GM23338 (cell line): ENCODE measurements at regions not wholly inside any gene's neighbourhood (a gene's known extent, or its start where the extent isn't known, plus 50 kb on each side); places are given as distances from the start of the nearest gene placed in this dataset.

Experiments used
- EZH2 ChIP-seq: fragments of 200-600 bp; sonication (generic); IDR thresholded peaks from one replicate; pipeline ENCODE4 v1.8.0; 2017; ENCODE audit warnings: antibody characterized with exemption, mild to moderate bottlenecking, low read depth; ENCODE audit not compliant: unreplicated experiment
- EZH2phosphoT487 ChIP-seq: fragments of 200-600 bp; sonication (generic); IDR thresholded peaks from one replicate; pipeline ENCODE4 v1.8.1; 2018; ENCODE audit warnings: antibody characterized with exemption; ENCODE audit not compliant: unreplicated experiment
- POLR2AphosphoS5 ChIP-seq: IDR thresholded peaks from 2 replicates; pipeline ENCODE4 v1.6.1; 2016; ENCODE audit warnings: antibody characterized with exemption, low read depth
- ZNF114 ChIP-seq: fragments of 250-450 bp; sonication (Bioruptor Pico); IDR thresholded peaks from 2 replicates; pipeline ENCODE4 v1.5.0; 2020; ENCODE audit warnings: mild to moderate bottlenecking, moderate library complexity
- TF ChIP-seq, protein P1 (sequence below), 2 experiments: fragments of 200-600 bp in 1 of 2; sonication (generic) in 1 of 2; conservative IDR thresholded peaks; 2 replicates each; pipeline versions ENCODE4 v1.5.1 to v1.6.1; 2016 to 2017; ENCODE audit warnings: antibody characterized with exemption in 2 of 2, low read depth in 2 of 2, mild to moderate bottlenecking in 2 of 2, moderate library complexity in 1 of 2
- TF ChIP-seq, protein P2 (sequence below): IDR thresholded peaks from one replicate; pipeline ENCODE4 v1.6.1; 2018; ENCODE audit warnings: antibody characterized with exemption; ENCODE audit not compliant: unreplicated experiment

DNA sequence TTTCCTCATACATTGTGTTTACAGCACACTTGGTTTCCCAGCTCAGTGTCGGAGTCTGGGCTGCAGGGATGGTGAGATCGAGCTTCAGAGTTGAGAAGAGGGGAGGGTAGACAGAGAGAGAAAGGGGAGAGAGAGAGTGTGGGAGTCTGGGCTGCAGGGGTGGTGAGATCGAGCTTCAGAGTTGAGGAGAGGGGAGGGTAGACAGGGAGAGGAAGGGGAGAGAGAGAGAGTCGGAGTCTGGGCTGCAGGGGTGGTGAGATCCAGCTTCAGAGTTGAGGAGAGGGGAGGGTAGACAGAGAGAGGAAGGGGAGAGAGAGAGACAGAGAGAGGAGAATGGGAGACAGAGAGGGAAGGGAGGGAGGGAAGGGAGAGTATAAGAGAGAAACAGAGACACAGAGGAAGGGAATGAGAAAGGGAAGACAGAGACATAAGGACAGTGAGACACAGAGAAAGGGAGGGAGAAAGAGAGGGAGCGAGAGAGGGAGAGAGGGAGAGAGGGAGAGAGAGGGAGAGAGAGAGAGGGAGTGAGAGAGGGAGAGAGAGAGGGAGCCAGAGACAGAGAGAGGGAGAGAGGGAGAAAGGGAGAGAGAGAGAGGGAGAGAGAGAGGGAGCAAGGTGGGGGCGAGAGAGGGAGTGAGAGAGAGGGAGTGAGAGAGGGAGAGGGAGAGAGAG is 222.7 kb upstream of the GMDS start:
- TF ChIP-seq, protein P1, sequence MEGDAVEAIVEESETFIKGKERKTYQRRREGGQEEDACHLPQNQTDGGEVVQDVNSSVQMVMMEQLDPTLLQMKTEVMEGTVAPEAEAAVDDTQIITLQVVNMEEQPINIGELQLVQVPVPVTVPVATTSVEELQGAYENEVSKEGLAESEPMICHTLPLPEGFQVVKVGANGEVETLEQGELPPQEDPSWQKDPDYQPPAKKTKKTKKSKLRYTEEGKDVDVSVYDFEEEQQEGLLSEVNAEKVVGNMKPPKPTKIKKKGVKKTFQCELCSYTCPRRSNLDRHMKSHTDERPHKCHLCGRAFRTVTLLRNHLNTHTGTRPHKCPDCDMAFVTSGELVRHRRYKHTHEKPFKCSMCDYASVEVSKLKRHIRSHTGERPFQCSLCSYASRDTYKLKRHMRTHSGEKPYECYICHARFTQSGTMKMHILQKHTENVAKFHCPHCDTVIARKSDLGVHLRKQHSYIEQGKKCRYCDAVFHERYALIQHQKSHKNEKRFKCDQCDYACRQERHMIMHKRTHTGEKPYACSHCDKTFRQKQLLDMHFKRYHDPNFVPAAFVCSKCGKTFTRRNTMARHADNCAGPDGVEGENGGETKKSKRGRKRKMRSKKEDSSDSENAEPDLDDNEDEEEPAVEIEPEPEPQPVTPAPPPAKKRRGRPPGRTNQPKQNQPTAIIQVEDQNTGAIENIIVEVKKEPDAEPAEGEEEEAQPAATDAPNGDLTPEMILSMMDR (conservative IDR thresholded peaks at IDR 0.05; ENCODE audit: low read depth in 2 of 2): no peak
- no peak for TF ChIP-seq ZNF114 (CRISPR knock-in tag)
- no peak for TF ChIP-seq EZH2
- TF ChIP-seq POLR2AphosphoS5: no peak
- TF ChIP-seq, protein P2, sequence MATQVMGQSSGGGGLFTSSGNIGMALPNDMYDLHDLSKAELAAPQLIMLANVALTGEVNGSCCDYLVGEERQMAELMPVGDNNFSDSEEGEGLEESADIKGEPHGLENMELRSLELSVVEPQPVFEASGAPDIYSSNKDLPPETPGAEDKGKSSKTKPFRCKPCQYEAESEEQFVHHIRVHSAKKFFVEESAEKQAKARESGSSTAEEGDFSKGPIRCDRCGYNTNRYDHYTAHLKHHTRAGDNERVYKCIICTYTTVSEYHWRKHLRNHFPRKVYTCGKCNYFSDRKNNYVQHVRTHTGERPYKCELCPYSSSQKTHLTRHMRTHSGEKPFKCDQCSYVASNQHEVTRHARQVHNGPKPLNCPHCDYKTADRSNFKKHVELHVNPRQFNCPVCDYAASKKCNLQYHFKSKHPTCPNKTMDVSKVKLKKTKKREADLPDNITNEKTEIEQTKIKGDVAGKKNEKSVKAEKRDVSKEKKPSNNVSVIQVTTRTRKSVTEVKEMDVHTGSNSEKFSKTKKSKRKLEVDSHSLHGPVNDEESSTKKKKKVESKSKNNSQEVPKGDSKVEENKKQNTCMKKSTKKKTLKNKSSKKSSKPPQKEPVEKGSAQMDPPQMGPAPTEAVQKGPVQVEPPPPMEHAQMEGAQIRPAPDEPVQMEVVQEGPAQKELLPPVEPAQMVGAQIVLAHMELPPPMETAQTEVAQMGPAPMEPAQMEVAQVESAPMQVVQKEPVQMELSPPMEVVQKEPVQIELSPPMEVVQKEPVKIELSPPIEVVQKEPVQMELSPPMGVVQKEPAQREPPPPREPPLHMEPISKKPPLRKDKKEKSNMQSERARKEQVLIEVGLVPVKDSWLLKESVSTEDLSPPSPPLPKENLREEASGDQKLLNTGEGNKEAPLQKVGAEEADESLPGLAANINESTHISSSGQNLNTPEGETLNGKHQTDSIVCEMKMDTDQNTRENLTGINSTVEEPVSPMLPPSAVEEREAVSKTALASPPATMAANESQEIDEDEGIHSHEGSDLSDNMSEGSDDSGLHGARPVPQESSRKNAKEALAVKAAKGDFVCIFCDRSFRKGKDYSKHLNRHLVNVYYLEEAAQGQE: no peak
- no peak for TF ChIP-seq EZH2phosphoT487
